NCI-H2029 treated with DMSO at 0.1 percent for 48 hours (cell line): ENCODE measurements at regions not wholly inside any gene's neighbourhood (a gene's known extent, or its start where the extent isn't known, plus 50 kb on each side); places are given as distances from the start of the nearest gene placed in this dataset.
"Not testable (repeated sequence)": the region's sequence is repeated elsewhere in the genome, so short reads cannot be mapped to it uniquely, and the experiment has no call there.

ENCODE experiments used
- DNase-seq: peaks from one replicate; lab custom pipeline; 2025; lab: John Stamatoyannopoulos, UW

DNA sequence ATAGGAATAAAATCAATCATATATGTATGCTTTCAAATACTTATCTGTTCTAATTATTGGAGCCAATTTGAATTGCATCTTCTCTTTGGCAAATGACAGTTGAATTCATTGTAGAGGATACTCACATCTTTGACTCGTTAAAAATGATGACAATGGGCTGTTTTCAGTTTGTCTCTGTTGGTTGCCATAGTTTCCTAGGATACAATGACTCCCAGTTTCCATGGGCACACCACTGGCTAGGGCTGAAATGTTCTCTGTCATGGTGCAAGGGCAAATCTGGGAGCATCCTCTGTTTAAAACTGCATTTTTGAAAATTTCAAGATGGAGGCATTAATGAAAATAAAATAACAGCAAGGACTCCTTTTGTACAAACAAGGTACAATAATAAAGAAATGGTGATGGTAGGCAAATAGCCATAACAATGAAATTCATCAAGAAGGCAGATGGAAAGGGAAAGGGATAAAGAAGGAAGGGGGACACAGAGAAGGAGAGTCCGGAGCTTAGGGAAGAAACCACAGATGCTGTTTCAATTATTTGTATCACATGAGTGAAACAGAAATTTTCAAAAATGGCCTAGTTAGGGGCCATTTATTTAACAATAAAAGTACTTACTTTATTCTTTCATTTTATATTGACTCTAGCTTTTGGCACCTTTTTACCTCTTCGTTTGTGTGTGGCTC, 378.8 kb upstream of the SEMA6A start:
- no peak for DNase-seq

GRCh38 chr5:116951219-116951618, 376.6 kb upstream of the SEMA6A start:
- no peak for DNase-seq

GRCh38 chr5:116947691-116948528, 373.3 kb upstream of the SEMA6A start:
- peak; percentile 10 for DNase-seq

- DNase-seq: not testable (repeated sequence)
Measured at GRCh38 chr5:116945613-116946382, 371.2 kb upstream of the SEMA6A start.

GRCh38 chr5:116944183-116944582, 369.6 kb upstream of the SEMA6A start:
- DNase-seq: no peak

DNA sequence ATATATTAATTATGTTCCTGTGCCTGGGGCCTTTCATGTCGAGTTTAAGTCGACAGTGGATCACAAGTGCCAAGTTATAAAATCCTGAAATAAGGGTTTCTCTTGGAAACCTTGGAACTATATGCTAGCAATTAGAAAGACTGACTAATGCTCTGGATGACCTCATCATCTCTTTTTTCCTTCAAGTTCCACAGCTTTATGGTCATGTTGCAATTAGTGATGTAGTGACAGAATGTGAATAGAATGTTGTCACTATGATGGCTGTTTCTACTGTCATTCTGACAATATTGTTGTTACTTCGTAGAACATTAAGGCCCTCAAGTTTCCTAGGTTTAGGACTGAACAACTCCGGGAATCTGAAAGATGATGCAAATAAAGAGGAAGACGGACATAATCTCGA, 368.0 kb upstream of the SEMA6A start:
- no peak for DNase-seq

DNA sequence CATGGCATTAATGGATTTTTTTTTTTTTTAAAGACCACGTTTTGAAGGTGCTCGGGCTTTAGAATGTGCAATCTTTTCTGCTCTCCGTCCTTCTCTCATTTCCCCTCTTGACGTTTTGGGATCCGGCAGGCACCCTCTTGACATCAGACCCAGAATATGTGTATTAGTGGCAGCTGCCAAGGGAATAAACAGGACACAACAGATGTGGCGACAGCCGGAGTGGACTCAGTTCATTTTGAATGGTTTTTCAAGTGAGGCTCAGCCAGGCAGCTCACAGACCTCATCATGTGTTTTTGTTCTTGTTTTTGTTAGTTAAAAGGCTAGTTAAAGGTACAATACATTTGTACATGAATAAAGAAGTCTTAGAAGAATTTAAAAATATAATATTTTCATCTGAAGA, 365.0 kb upstream of the SEMA6A start:
- DNase-seq: no peak

DNA sequence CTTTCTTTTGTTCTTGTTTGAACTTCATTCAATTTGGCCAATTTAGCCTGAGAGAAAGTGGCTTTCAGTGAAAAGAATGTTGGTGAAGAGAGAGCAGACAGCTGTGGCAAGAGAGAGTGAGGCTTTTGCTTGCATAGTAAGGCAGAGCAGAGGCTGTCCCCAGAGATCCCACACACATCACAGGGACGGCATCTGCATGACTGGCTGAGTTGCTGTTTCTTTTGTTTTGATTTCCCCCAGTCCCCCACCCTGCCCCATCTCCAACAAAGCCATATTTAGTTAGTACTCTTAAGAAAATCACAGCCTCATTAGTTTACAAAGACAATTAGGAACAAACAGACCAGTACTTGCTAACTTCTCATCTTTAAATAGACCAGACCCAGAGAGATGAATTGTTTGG, 363.9 kb upstream of the SEMA6A start:
- no peak for DNase-seq

- no peak for DNase-seq
Measured at GRCh38 chr5:116935561-116936162, 361.0 kb upstream of the SEMA6A start.

GRCh38 chr5:116930616-116931015, 356.0 kb upstream of the SEMA6A start:
- no peak for DNase-seq

- DNase-seq: no peak
Measured at GRCh38 chr5:116923344-116923743, 348.7 kb upstream of the SEMA6A start.

DNA sequence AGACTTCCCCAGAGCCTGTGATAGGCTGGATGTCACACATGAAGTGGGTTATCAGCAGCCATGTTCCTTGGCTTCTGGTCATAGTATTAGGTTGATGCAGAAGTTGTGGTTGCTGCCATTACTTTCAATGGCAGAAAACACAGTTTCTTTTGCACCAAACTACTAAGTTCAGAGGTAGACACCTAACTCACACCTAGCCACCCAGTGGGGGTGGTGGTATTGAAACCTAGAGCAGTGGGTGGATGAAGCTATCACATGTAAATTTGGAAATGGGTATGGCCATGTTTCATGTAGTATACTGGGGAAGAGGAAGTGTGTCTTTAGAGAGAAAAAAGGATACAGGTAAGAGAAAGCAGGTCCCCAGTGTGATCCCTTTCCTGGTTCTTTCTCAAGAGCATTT, 347.9 kb upstream of the SEMA6A start:
- no peak for DNase-seq

GRCh38 chr5:116914869-116915504, 340.4 kb upstream of the SEMA6A start:
- DNase-seq: no peak

- DNase-seq: no peak
Measured at GRCh38 chr5:116912221-116912620, 337.6 kb upstream of the SEMA6A start.

GRCh38 chr5:116911074-116911473, 336.5 kb upstream of the SEMA6A start:
- DNase-seq: no peak

GRCh38 chr5:116908537-116908936, 333.9 kb upstream of the SEMA6A start:
- DNase-seq: no peak

DNA sequence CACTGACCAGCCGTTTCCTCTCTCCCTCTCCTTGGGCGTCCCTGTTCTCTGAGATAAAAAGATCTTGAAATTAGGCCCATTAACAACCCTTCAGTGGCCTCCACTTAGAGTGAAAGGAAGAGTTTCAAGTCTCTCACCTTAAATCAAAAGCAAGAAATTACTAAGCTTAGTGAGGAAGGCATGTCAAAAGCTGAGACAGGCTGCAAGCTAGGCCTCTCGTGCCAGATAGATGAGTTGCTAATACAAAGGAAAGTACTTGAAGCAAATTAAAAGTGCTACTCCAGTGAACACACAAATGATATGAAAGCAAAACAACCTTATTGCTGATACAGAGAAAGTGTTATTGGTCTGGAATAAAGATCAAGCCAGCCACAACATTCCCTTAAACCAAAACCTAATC, 331.3 kb upstream of the SEMA6A start:
- no peak for DNase-seq

DNA sequence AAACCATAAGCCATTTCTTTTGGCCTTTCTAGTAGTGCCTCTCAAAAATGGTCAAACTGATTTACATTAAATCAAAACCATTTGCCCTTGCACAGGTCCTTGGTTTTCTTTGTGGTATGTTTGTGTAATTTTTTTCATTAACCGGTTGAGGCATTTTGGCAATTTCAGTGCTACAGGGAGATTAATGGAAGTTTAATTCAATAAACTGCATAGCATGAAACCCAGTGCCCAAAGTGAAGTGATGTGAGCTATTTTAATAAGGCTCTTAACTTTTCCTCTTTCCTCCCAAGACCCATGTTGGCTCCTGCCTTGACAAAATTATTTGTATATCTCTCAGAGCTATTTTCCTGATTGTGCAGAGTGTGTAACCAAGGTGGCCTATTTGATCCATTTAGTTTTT, 326.2 kb upstream of the SEMA6A start:
- DNase-seq: no peak

DNA sequence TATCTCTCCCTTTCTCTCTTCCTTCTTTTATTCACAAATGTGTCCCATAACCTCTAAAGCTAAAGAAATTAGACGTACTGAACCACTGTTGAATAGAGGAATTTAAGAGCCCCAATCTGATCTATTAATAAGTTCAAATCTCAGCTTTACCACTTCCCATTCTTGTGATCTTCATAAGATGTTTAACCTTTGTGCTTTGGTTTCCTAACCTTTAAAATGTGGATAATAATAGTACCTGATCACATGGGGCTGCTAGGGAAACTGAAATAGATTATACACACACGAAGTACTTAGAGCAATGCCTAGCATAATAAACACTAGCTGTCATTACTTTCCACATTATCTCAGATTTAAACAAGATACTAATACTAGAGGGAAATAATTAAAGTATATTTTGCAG, 324.3 kb upstream of the SEMA6A start:
- DNase-seq: no peak

- DNase-seq: no peak
Measured at GRCh38 chr5:116897291-116897690, 322.7 kb upstream of the SEMA6A start.

- DNase-seq: no peak
Measured at GRCh38 chr5:116896001-116896400, 321.4 kb upstream of the SEMA6A start.

GRCh38 chr5:116892993-116893392, 318.4 kb upstream of the SEMA6A start:
- DNase-seq: no peak
